Adrenal gland (tissue), 5 donors: ENCODE measurements at regions not wholly inside any gene's neighbourhood (a gene's known extent, or its start where the extent isn't known, plus 50 kb on each side); places are given as distances from the start of the nearest gene placed in this dataset.

ENCODE experiments used
- POLR2A ChIP-seq, 2 donors: fragments of 450-650 bp; IDR thresholded peaks; one replicate each; pipeline ENCODE4 v1.6.1; 2017; ENCODE audit warnings: antibody characterized with exemption in 2 of 2, mild to moderate bottlenecking in 2 of 2, moderate library complexity in 1 of 2
- TF ChIP-seq, protein P1 (sequence below), 6 experiments: fragments of 450-650 bp in 4 of 6; fragments of 200-600 bp in 2 of 6; sonication (generic) in 1 of 6; IDR thresholded peaks; 1 replicate in 5 of 6; 2 replicates in 1 of 6; pipeline versions ENCODE4 v1.5.1 to v1.8.0; 2016 to 2021; ENCODE audit warnings: antibody characterized with exemption in 6 of 6, mild to moderate bottlenecking in 2 of 6, moderate library complexity in 1 of 6
- donor health status: DM: no; HTN: no; CAD: no.

DNA sequence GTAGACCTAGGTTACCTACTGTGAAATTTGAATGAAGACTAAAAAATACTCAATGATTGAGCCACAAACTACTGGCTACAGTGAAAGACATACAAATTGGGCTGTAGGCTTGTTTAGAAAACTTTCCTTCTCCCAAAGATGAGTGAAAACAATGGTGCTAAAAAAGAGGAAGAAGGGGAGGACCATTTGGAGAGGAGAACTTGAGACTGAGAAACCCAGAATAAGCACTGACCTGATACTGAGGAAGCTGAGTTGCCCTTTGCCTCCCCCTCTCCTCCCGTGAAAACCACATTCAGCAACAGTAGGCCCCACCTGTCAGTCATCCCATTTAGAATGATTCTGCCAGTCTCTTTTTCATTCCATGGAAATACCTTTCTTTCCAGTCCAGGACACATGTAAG lies 484.0 kb upstream of the TGFBR2 start:
- TF ChIP-seq, protein P1, sequence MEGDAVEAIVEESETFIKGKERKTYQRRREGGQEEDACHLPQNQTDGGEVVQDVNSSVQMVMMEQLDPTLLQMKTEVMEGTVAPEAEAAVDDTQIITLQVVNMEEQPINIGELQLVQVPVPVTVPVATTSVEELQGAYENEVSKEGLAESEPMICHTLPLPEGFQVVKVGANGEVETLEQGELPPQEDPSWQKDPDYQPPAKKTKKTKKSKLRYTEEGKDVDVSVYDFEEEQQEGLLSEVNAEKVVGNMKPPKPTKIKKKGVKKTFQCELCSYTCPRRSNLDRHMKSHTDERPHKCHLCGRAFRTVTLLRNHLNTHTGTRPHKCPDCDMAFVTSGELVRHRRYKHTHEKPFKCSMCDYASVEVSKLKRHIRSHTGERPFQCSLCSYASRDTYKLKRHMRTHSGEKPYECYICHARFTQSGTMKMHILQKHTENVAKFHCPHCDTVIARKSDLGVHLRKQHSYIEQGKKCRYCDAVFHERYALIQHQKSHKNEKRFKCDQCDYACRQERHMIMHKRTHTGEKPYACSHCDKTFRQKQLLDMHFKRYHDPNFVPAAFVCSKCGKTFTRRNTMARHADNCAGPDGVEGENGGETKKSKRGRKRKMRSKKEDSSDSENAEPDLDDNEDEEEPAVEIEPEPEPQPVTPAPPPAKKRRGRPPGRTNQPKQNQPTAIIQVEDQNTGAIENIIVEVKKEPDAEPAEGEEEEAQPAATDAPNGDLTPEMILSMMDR (IDR thresholded peaks at IDR 0.05): no peak
- no peak for TF ChIP-seq POLR2A (IDR thresholded peaks at IDR 0.05)
